ENCODE measurements at regions not wholly inside any gene's neighbourhood (a gene's known extent, or its start where the extent isn't known, plus 50 kb on each side); places are given as distances from the start of the nearest gene placed in this dataset.

DNA sequence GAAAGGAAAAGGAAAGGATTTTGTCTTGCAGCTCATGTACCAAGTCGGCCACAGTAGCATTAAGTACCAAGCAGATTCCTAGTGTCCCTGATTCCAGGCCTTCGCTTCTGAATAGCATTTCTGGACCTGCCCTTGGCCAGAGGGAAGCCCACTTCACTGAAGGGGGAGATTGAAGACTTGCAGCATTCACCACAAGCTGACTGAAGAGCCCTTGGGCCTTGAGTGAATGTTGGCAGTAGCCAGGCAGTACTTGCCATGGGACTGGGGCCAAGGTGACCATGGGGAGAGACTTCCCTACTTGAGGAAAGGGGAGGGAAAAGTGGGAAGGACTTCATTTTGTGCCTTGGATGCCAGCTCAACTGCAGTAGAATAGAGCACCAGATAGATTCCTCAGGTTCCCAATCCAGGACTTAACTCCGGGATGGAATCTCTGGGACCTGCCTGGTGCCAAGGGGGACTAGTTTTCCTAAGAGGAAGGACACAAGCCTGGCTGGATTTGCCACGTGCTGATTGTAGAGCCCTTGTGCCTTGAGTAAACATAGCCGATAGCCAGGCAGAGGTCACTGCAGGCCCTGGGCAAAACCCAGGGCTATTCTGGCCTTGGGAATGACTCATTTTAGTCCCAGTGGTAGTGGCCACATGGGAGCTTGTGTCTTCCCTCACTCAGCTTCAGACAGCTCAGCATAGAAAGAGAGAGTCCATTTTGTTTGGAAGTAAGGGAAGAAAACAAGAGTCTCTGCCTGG lies 141.7 kb upstream of the KCND2 start:
- WGBS, 2 donors, result 61 to 77% methylated on average over 5 of the region's 5 CpGs
- H3K4me1 ChIP-seq (ENCODE audit: control insufficient read depth in 5 of 5, insufficient read depth in 5 of 5, low read length in 5 of 5), result peaks cover 0 to 5% (median 0%) of the 10 kb centered on the region in 5 donors
- no peaks in the 10 kb centered on the region for H3K36me3 ChIP-seq (ENCODE audit: control insufficient read depth in 4 of 4, insufficient read depth in 4 of 4, low read length in 4 of 4)
- peak; percentile 19 for ATAC-seq (ENCODE audit: insufficient read depth, low FRiP score)
- H3K9ac ChIP-seq (ENCODE audit: insufficient read depth in 1 of 2, low read length in 2 of 2), result no peak overlapping the region
- H3K27ac ChIP-seq (ENCODE audit: low read depth in 1 of 2, low read length in 1 of 2), result no peak overlapping the region
- no peak for DNase-seq
- H3K4me3 ChIP-seq, result no peak overlapping the region
- H3K27me3 ChIP-seq (ENCODE audit: control insufficient read depth in 3 of 3, insufficient read depth in 3 of 3, low read length in 2 of 3), result no peaks in the 10 kb centered on the region
- TF ChIP-seq, protein P1, sequence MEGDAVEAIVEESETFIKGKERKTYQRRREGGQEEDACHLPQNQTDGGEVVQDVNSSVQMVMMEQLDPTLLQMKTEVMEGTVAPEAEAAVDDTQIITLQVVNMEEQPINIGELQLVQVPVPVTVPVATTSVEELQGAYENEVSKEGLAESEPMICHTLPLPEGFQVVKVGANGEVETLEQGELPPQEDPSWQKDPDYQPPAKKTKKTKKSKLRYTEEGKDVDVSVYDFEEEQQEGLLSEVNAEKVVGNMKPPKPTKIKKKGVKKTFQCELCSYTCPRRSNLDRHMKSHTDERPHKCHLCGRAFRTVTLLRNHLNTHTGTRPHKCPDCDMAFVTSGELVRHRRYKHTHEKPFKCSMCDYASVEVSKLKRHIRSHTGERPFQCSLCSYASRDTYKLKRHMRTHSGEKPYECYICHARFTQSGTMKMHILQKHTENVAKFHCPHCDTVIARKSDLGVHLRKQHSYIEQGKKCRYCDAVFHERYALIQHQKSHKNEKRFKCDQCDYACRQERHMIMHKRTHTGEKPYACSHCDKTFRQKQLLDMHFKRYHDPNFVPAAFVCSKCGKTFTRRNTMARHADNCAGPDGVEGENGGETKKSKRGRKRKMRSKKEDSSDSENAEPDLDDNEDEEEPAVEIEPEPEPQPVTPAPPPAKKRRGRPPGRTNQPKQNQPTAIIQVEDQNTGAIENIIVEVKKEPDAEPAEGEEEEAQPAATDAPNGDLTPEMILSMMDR (IDR thresholded peaks at IDR 0.05; ENCODE audit: control extremely low read depth, extremely low read depth), result no peak
- H3K9me3 ChIP-seq (ENCODE audit: control insufficient read depth in 4 of 4, insufficient read depth in 3 of 4, low read length in 3 of 4), result peaks cover 0 to 7% (median under 1%) of the 10 kb centered on the region in 4 donors

DNA sequence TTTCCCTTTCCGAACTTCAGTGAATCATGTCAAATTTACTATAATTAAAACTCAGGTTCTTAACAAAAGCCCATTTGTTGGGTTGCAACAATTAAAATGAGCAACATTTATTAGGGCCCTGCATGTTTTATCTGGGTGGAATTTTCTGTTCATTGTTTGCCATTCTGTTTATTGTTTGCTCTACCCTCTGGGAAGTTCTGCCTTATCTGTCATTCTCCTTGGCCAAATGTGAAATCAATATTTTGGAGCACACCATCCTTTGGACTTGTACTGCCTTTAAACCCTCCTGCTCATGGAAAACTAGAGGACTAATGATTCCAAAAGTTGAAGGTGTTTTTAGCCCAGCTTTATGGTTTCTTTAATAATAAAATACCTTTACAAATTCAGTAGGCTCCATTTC lies 134.5 kb upstream of the KCND2 start:
- no peak for ATAC-seq (ENCODE audit: insufficient read depth, low FRiP score)
- WGBS, 2 donors, result 84 to 93% methylated on average over 1 of the region's 1 CpG
- DNase-seq, result no peak

DNA sequence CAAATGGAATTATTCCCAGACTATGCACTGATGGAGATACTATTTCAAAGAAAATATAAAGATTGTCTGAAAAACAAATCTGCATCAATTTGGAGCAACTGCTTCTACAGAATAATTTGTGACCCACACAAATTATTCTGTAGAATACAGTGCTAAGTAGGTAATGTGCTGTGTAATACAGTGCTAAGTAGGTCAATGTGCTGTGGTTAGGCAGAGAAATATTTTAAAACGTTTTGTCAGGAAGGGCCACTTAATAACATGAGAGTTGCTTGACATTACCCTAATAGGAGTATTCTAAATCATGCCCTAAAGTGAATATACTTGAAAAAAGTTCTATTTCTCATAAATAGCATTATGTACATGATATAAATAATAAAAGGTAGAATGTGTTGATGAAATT lies 116.5 kb upstream of the KCND2 start:
- Histone ChIP-seq H3K36me3 (ENCODE audit: control insufficient read depth in 4 of 4, insufficient read depth in 4 of 4, low read length in 4 of 4) (no peaks in the 10 kb centered on the region), H3K27me3 (ENCODE audit: control insufficient read depth in 3 of 3, insufficient read depth in 3 of 3, low read length in 2 of 3) (peaks cover 0 to 2% (median 0%) of the 10 kb centered on the region in 3 donors), H3K27ac (ENCODE audit: low read depth in 1 of 2, low read length in 1 of 2) (no peak overlapping the region), H3K4me1 (ENCODE audit: control insufficient read depth in 5 of 5, insufficient read depth in 5 of 5, low read length in 5 of 5) (no peaks in the 10 kb centered on the region), H3K9me3 (ENCODE audit: control insufficient read depth in 4 of 4, insufficient read depth in 3 of 4, low read length in 3 of 4) (peaks cover 0 to 2% (median 0%) of the 10 kb centered on the region in 4 donors), H3K4me3 (no peak overlapping the region), H3K9ac (ENCODE audit: insufficient read depth in 1 of 2, low read length in 2 of 2) (no peak overlapping the region)
- TF ChIP-seq, protein P1 (IDR thresholded peaks at IDR 0.05; ENCODE audit: control extremely low read depth, extremely low read depth), result no peak
- DNase-seq, result no peak
- 5 to 21% methylated on average over 1 of the region's 1 CpG for WGBS, 2 donors
- no peak for ATAC-seq (ENCODE audit: insufficient read depth, low FRiP score)

More for the DNA sequence above, 134.5 kb upstream of the KCND2 start:
- no peaks in the 10 kb centered on the region for H3K27me3 ChIP-seq (ENCODE audit: control insufficient read depth in 3 of 3, insufficient read depth in 3 of 3, low read length in 2 of 3)
- no peak overlapping the region for H3K4me3 ChIP-seq
- H3K9me3 ChIP-seq (ENCODE audit: control insufficient read depth in 4 of 4, insufficient read depth in 3 of 4, low read length in 3 of 4), result no peaks in the 10 kb centered on the region
- no peak overlapping the region for H3K27ac ChIP-seq (ENCODE audit: low read depth in 1 of 2, low read length in 1 of 2)
- no peaks in the 10 kb centered on the region for H3K4me1 ChIP-seq (ENCODE audit: control insufficient read depth in 5 of 5, insufficient read depth in 5 of 5, low read length in 5 of 5)
- H3K36me3 ChIP-seq (ENCODE audit: control insufficient read depth in 4 of 4, insufficient read depth in 4 of 4, low read length in 4 of 4), result no peaks in the 10 kb centered on the region
- TF ChIP-seq, protein P1 (IDR thresholded peaks at IDR 0.05; ENCODE audit: control extremely low read depth, extremely low read depth), result no peak
- no peak overlapping the region for H3K9ac ChIP-seq (ENCODE audit: insufficient read depth in 1 of 2, low read length in 2 of 2)
